ENCODE measurements at regions not wholly inside any gene's neighbourhood (a gene's known extent, or its start where the extent isn't known, plus 50 kb on each side); places are given as distances from the start of the nearest gene placed in this dataset.
A peak's percentile ranks its signal among the peaks of the same experiment; 100 is the strongest.
"Not testable (repeated sequence)": the region's sequence is repeated elsewhere in the genome, so short reads cannot be mapped to it uniquely, and the experiment has no call there.

DNA sequence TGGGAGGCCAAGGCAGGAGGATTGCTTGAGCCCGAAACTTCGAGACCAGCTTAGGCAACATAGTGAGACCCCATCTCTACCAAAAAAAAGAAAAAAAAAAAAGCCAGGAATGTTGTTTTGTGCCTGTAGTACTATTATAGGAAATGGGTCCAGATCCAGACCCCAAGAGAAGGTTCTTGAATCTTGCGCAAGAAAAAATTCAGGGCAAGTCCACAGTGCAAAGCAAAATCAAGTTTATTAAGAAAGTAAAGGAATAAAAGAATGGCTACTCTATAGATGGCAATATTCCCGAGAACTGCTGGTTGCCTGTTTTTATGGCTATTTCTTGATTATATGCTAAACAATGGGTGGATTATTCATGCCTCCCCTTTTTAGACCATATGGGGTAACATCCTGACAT lies 51.2 kb upstream of the RDX start:
- no peak for DNase-seq

GRCh38 chr11:110349138-110349996 lies 53.0 kb upstream of the RDX start:
- no peak for DNase-seq

DNA sequence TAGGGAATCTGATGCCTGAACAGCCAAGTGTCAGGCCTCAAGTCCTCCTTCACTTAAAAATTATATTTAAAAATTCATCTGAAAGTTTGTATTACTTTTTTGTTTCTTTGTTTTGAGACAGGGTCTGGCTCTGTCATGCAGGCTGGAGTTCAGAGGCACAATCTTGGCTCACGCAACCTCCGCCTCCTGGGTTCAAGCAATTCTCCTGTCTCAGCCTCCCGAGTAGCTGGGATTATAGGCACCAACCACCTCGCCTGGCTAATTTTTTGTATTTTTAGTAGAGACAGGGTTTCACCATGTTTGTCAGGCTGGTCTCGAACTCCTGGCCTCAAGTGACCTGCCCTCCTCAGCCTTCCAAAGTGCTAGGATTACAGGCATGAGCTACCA lies 53.6 kb upstream of the RDX start:
- not testable (repeated sequence) for DNase-seq

DNA sequence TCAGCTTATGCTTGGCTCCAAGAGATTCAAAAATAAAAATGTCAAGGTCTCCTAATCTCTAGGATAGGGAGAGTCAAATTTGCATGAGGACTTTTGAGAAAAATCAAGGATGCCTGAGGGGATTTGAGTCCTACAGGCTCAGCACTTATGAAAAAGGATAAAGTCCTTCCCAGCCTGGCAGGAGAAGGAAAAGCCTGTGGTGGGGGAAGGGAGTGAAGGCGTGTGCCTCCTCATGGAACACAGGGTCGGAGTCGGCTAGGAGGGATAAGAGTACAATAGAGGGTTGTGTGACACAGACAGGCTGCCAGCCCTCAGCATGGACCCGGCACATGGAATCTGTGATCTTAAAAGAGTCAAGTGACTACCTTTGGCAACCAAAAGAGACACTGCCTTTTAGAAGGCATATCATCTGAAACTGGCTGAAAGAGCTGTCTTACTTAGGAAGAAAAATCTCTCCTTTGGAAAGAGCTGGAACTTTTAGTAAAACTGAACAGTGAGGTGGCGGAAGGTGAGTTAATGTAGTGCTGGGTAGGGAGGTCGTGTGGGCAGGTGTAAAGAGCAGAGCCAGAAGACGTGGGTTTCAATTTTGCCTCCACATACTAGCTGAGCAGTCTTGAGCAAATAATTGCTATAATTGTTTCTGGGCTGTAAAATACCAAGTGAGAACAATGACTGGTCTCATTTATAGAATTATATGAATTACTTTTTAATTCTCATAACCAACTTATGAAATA lies 58.8 kb upstream of the RDX start:
- DNase-seq = no peak

DNA sequence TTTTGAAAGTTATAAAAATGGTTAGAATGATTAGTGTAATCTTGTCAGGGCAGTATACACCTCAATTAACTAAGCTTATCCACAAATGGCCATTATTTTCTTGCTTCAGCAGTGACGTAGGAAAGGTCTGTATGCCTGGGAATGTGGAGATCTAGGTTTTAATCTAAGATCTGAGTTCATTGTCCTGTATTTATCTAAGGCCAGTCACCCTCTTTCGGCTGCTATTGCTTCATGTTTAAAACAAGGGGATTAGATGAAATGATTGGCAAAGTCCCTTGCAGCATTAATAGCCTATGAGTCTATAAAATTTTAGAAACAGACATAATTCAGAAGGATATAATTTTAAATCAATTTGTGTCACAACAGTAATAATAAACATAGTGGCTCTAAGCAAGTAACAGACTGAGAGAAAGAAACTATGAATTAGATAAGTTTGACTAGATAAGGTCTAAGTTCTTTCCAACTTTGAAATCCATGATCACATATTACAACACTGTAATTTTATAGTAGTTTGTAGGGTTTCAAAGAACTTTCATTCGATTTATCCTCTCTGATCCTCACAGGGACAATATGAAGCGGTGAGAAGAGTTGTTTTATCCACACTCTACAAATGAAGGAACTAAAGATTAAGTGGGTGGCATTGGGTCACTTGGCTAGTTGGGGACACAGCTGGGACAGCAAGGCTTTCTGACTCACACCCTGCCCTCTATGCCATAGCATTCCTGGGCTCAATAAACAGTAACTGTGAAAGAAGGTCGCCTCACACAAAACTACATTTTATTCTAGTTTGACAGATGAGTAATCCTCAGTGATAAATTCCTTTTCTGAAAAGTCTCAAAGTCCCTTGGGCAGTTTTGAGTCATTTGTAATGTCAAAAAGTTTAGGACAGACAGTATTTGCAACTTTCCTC lies 60.6 kb upstream of the RDX start:
- no peak for DNase-seq

- no peak for DNase-seq
Measured at GRCh38 chr11:110358336-110358735, 61.9 kb upstream of the RDX start.

GRCh38 chr11:110360781-110361408 lies 64.5 kb upstream of the RDX start:
- not testable (repeated sequence) for DNase-seq

- DNase-seq = no peak
Measured at GRCh38 chr11:110362971-110363509, 66.6 kb upstream of the RDX start.

GRCh38 chr11:110366291-110366690 lies 63.5 kb upstream of the FDX1 start:
- peak; percentile 27 for DNase-seq

DNA sequence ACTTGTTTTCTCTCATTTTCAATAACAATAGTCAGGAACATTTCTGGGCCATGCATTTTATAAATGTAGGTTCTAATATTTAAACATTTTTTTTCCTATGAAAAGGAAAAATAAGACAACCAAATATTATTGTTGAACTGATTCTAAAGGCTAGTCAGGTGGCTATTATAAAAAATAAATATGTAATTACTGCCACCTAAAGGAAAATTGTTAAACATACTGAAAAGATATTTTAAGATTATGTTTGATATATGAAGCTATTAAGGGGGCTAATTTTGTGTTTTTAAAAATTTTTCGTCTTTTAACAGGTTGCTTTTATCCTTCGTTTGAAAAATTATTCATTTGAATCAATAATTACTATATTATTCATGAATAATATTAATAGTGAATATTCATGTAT lies 62.2 kb upstream of the FDX1 start:
- no peak for DNase-seq

DNA sequence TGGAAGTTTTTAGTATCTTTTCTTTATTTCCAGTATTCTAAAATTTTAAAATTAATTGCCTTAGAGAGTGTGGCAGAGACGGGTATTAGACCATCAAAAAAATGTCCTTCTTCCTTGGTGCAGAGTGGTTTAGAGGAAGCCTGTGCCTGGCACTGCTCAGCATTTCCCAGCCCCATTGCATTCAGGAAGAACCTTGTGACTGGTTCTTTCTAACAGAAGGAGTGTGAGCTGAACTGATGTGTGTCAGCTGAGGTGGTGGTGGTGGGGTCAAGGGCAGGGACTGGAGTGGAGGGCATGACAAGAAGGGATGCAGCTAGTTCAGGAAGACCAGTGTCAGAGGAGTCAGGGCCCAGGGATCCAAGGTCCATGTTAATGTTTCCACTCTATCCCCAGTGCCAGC lies 58.7 kb upstream of the FDX1 start:
- DNase-seq = no peak

DNA sequence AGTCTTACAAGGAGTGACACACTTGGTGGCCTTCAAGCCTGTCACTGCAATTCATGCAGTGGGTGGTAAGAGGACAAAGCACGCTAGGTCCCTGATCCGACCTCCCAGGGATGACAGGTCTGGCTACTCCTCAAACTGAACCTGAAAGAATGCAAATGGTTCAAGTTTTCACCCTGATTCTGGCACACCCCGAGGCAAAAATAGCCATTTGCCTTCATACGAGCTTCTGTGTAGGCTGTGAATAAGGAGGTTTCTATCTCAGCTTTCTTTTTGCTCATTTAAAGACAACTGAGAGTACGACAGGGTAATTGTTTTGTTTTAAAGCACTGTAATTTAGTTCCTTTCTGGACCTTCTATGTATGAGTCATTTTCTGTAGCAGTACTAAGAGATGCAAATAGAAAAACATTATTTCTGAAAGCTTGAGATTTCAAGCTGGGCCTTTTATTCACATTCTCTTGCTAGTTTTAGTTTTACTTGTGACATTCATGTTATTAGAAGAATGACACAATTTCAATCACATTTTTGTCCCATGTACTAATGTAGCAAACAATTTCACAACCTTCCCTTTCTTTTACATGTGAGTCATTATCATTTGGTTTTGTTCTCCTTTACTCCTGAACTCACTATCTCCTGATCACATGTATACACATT lies 56.6 kb upstream of the FDX1 start:
- DNase-seq = no peak

- no peak for DNase-seq
Measured at GRCh38 chr11:110374921-110375320, 54.8 kb upstream of the FDX1 start.

GRCh38 chr11:110375351-110375750 lies 54.4 kb upstream of the FDX1 start:
- no peak for DNase-seq

DNA sequence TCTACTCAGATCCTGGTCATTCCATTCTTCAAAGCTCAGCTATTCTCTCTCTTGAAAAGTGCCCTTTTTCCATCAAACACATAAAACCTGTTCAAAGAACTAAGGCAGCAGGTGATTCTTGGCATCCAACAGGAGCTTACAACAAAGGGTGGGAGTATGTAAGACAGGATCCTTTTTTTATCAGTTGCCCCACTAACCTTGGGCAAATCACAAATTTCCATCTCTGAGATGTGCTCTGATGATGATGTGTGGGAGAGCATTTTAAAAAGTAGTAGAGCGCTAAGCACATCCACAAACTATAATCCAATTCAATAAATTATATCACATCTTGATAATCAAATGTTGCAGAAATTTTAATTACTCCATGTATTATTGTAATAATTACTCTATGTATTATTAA lies 53.7 kb upstream of the FDX1 start:
- DNase-seq = no peak

- DNase-seq = peak; percentile 63
Measured at GRCh38 chr11:110376711-110377324, 52.9 kb upstream of the FDX1 start.

DNA sequence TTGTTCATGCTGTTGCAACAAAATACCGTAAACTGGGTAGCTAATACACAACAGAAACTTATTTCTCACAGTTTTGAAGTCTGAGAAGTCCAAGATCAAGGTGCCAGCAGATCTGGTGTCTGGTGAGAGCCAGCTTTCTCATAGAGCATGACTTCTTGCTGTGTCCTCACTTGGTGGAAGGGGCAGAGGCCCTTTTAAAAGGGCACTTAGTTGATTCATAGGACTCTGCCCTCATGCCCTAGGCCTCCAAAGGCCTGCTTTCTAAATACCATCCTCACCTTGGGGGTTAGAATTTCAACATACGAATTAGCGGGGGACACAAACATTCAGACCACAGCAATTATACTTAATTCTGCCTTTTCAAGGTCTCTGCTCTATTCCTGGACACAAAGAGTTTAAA lies 52.3 kb upstream of the FDX1 start:
- no peak for DNase-seq

GRCh38 chr11:110379261-110379660 lies 50.5 kb upstream of the FDX1 start:
- DNase-seq = no peak

GRCh38 chr11:110379936-110380335 lies 49.8 kb upstream of the FDX1 start:
- no peak for DNase-seq
